ENCODE measurements at regions not wholly inside any gene's neighbourhood (a gene's known extent, or its start where the extent isn't known, plus 50 kb on each side); places are given as distances from the start of the nearest gene placed in this dataset.

DNA sequence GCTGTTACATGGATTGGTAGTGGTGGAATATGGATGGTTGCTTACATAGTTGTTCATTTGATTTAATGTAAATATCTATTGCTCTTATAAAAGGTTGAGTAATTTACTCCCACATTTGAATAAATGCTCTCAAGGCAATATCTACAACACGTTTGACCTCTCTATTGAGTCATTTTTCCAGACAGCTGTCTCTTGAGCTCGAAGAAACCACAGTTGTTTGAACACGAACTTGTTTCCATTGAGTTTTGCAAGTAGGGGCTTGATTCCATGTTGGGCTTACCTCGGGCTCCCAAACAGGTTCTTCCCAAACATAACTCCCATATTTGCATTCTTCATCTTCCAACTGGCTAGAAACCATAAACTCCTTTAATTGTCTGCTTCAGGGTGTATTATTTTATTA lies 115.0 kb upstream of the HMHB1 start:
- Histone ChIP-seq H2BK20ac (ENCODE audit: low read depth, low read length, poor library complexity, severe bottlenecking) (no peak overlapping the region), H2AFZ (ENCODE audit: low read length) (no peak overlapping the region), H3K27ac (ENCODE audit: insufficient read length, low read depth, low read length) (no peak overlapping the region), H4K8ac (replicated peaks; ENCODE audit: insufficient read length, low read depth, low read length) (no peak overlapping the region), H3K79me1 (ENCODE audit: insufficient read depth, low read depth, low read length, poor library complexity, severe bottlenecking) (no peaks in the 10 kb centered on the region), H2BK15ac (ENCODE audit: low read depth, low read length) (no peak overlapping the region), H3K18ac (ENCODE audit: insufficient read length, low read depth, low read length) (no peak overlapping the region), H2BK12ac (ENCODE audit: insufficient read length, low read depth, low read length) (no peak overlapping the region), H3K79me2 (ENCODE audit: insufficient read depth, low read length) (no peaks in the 10 kb centered on the region), H3K9ac (ENCODE audit: extremely low read depth, insufficient read length, low read length) (no peak overlapping the region), H3K4me2 (ENCODE audit: insufficient read depth, insufficient read length, low read length) (no peak overlapping the region), H3K14ac (ENCODE audit: insufficient read depth, low read length) (no peak overlapping the region), H3K27me3 (ENCODE audit: insufficient read depth, low read length) (no peaks in the 10 kb centered on the region), H4K91ac (ENCODE audit: insufficient read length, low read depth, low read length) (no peak overlapping the region), H2AK5ac (ENCODE audit: insufficient read length, low read length) (no peak overlapping the region), H3K9me3 (ENCODE audit: control insufficient read depth, low read depth, low read length) (no peaks in the 10 kb centered on the region), H3K56ac (ENCODE audit: insufficient read length, low read depth, low read length) (no peak overlapping the region), H2BK5ac (ENCODE audit: insufficient read length, low read length) (no peak overlapping the region), H2BK120ac (ENCODE audit: low read depth, low read length, poor library complexity, severe bottlenecking) (no peak overlapping the region), H4K5ac (ENCODE audit: insufficient read length, low read depth, low read length) (no peak overlapping the region), H3T11ph (ENCODE audit: low read length) (no peak overlapping the region), H3K23me2 (ENCODE audit: insufficient read length, low read depth, low read length, poor library complexity, severe bottlenecking) (no peaks in the 10 kb centered on the region), H3K4me1 (ENCODE audit: insufficient read depth, low read length) (no peaks in the 10 kb centered on the region), H3K23ac (ENCODE audit: insufficient read length, low read depth, low read length) (no peak overlapping the region), H3K4ac (ENCODE audit: low read depth, low read length) (no peak overlapping the region), H4K20me1 (ENCODE audit: control insufficient read depth, insufficient read depth, insufficient read length) (no peaks in the 10 kb centered on the region)
- no peaks in the 10 kb centered on the region for H3K9me3 Mint-ChIP-seq
- WGBS (ENCODE audit: extremely low coverage, insufficient read length, low lambda C conversion rate), result no CpG with 5 or more reads among the region's 4 CpGs
- no peaks in the 10 kb centered on the region; the same call in 1 of the 2 replicates for H3K27me3 Mint-ChIP-seq (ENCODE audit: low read depth)
- TF ChIP-seq, protein P1, sequence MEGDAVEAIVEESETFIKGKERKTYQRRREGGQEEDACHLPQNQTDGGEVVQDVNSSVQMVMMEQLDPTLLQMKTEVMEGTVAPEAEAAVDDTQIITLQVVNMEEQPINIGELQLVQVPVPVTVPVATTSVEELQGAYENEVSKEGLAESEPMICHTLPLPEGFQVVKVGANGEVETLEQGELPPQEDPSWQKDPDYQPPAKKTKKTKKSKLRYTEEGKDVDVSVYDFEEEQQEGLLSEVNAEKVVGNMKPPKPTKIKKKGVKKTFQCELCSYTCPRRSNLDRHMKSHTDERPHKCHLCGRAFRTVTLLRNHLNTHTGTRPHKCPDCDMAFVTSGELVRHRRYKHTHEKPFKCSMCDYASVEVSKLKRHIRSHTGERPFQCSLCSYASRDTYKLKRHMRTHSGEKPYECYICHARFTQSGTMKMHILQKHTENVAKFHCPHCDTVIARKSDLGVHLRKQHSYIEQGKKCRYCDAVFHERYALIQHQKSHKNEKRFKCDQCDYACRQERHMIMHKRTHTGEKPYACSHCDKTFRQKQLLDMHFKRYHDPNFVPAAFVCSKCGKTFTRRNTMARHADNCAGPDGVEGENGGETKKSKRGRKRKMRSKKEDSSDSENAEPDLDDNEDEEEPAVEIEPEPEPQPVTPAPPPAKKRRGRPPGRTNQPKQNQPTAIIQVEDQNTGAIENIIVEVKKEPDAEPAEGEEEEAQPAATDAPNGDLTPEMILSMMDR (conservative IDR thresholded peaks at IDR 0.05), result no peak
- no peak overlapping the region for H3K27ac Mint-ChIP-seq
- no peak overlapping the region for H3K4me3 Mint-ChIP-seq
- no peak for DNase-seq
- no peaks in the 10 kb centered on the region for H3K4me1 Mint-ChIP-seq
- H3K36me3 Mint-ChIP-seq (ENCODE audit: insufficient read depth in 1 of 3, low read depth in 3 of 3), result no peaks in the 10 kb centered on the region

Data from H9 (cell line).